ENCODE measurements at regions not wholly inside any gene's neighbourhood (a gene's known extent, or its start where the extent isn't known, plus 50 kb on each side); places are given as distances from the start of the nearest gene placed in this dataset.
A peak's percentile ranks its signal among the peaks of the same experiment; 100 is the strongest.

DNA sequence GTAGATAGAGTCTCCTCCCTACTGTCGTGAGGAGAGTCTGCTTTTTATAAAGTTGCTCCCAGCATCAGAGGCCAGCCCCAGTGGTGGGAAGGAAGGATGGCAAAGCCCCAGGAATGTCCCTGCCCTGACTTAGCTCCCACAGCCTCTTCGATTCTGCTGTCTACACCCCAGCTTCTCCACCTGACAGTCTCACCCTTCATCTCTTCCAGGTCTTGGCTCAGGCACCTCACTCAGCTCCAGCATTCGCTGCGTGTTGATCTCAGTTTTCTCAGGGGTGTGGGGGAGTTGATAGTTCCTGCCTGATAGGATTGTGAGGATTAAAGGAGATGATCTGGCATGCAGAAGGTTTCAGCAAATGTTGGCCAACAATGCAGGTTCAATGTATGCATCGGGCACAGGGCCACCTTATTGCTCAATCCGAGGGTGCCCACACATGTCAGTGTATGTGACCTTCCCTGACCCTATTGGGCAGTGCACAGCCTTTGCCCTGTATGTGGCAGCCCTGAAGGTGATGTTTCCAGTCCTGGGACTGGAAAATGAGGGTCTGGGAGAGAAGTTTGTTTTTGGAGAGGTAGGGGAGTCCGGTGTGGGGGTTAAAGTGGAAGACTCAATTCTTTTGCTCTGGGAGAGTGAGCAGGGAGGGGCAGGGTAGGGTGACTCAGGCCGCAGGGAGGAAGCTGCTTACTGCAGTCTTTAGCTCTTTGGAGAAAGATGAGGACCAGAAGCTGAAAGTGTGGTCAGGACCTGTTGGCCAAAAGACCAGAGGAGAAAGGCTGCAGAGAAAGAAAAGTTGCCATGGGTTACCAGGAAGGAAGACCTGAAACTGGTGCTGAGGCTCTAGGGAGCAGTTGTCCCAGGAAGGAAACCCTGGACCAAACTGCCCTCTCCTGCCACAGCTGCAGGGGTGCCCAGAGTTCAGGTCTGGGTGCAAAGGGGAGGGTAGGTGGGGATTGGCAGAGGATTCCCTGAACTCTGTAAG is 153.2 kb downstream of the MACROH2A1 start:
- H2BK120ac ChIP-seq (ENCODE audit: low read depth, low read length): no peak overlapping the region
- peak overlapping the region; percentile 36 for H3K18ac ChIP-seq (ENCODE audit: low read length)
- H3K27me3 ChIP-seq (ENCODE audit: control insufficient read depth in 3 of 3, insufficient read depth in 3 of 3, low read depth in 1 of 3, low read length in 3 of 3): no peaks in the 10 kb centered on the region
- no peak overlapping the region for H2BK5ac ChIP-seq (ENCODE audit: low read length)
- no CpG with 5 or more reads among the region's 8 CpGs for WGBS, 2 donors (ENCODE audit: extremely low coverage in 2 of 2, insufficient read length in 2 of 2, insufficient replicate concordance in 1 of 2)
- H2BK15ac ChIP-seq (ENCODE audit: low read length): no peak overlapping the region
- no peak overlapping the region for H3K23ac ChIP-seq (ENCODE audit: low read depth, low read length, poor library complexity)
- no peak overlapping the region for H4K91ac ChIP-seq (ENCODE audit: low read depth, low read length, poor library complexity)
- H3K4me3 ChIP-seq (ENCODE audit: low read length in 2 of 2): no peak overlapping the region
- H3K9me3 ChIP-seq (replicated peaks in 1 of 2; ENCODE audit: control insufficient read depth in 2 of 2, insufficient read depth in 1 of 2, low read depth in 1 of 2, low read length in 2 of 2): no peaks in the 10 kb centered on the region
- no peak overlapping the region for H2AK5ac ChIP-seq (ENCODE audit: low read depth, low read length)
- H2AFZ ChIP-seq (ENCODE audit: low read length): no peak overlapping the region
- H3K9ac ChIP-seq (ENCODE audit: low read depth, low read length, poor library complexity): no peak overlapping the region
- no peaks in the 10 kb centered on the region for H3K79me1 ChIP-seq (ENCODE audit: low read depth, low read length)
- peak overlapping the region; percentile 49 for H3K14ac ChIP-seq (ENCODE audit: low read length)
- H3K27ac ChIP-seq (replicated peaks; ENCODE audit: low read length): no peak overlapping the region
- H2BK12ac ChIP-seq (ENCODE audit: low read length): no peak overlapping the region
- no peaks in the 10 kb centered on the region for H3K36me3 ChIP-seq (replicated peaks in 1 of 2; ENCODE audit: control insufficient read depth in 2 of 2, insufficient read depth in 2 of 2, low read length in 2 of 2)
- H3K4ac ChIP-seq (ENCODE audit: low read length): no peak overlapping the region
- no peak for DNase-seq (ENCODE audit: low spot score)
- H3K4me1 ChIP-seq (ENCODE audit: control insufficient read depth in 2 of 2, insufficient read depth in 1 of 2, low read depth in 1 of 2, low read length in 2 of 2): peaks cover 0 to 20% of the 10 kb centered on the region in 2 donors
- H4K8ac ChIP-seq (ENCODE audit: low read depth, low read length): no peak overlapping the region
- H3K4me2 ChIP-seq (ENCODE audit: insufficient read depth, low read length, poor library complexity, severe bottlenecking): no peak overlapping the region

- H3K79me1 ChIP-seq (ENCODE audit: low read depth, low read length): no peaks in the 10 kb centered on the region
- no peak for DNase-seq (ENCODE audit: low spot score)
- H3K36me3 ChIP-seq (replicated peaks in 1 of 2; ENCODE audit: control insufficient read depth in 2 of 2, insufficient read depth in 2 of 2, low read length in 2 of 2): no peaks in the 10 kb centered on the region
- no peak overlapping the region for H3K23ac ChIP-seq (ENCODE audit: low read depth, low read length, poor library complexity)
- no peak overlapping the region for H4K91ac ChIP-seq (ENCODE audit: low read depth, low read length, poor library complexity)
- H3K9me3 ChIP-seq (replicated peaks in 1 of 2; ENCODE audit: control insufficient read depth in 2 of 2, insufficient read depth in 1 of 2, low read depth in 1 of 2, low read length in 2 of 2): no peaks in the 10 kb centered on the region
- H3K27me3 ChIP-seq (ENCODE audit: control insufficient read depth in 3 of 3, insufficient read depth in 3 of 3, low read depth in 1 of 3, low read length in 3 of 3): no peaks in the 10 kb centered on the region
- no peak overlapping the region for H3K4ac ChIP-seq (ENCODE audit: low read length)
- H2BK5ac ChIP-seq (ENCODE audit: low read length): no peak overlapping the region
- H3K18ac ChIP-seq (ENCODE audit: low read length): no peak overlapping the region
- H2BK12ac ChIP-seq (ENCODE audit: low read length): no peak overlapping the region
- H2AK5ac ChIP-seq (ENCODE audit: low read depth, low read length): no peak overlapping the region
- no peak overlapping the region for H4K8ac ChIP-seq (ENCODE audit: low read depth, low read length)
- H3K4me3 ChIP-seq (ENCODE audit: low read length in 2 of 2): no peak overlapping the region
- H3K27ac ChIP-seq (replicated peaks; ENCODE audit: low read length): no peak overlapping the region
- WGBS, 2 donors (ENCODE audit: extremely low coverage in 2 of 2, insufficient read length in 2 of 2, insufficient replicate concordance in 1 of 2): no CpG with 5 or more reads among the region's 3 CpGs
- H3K14ac ChIP-seq (ENCODE audit: low read length): no peak overlapping the region
- no peak overlapping the region for H2BK120ac ChIP-seq (ENCODE audit: low read depth, low read length)
- no peak overlapping the region for H3K4me2 ChIP-seq (ENCODE audit: insufficient read depth, low read length, poor library complexity, severe bottlenecking)
- H3K9ac ChIP-seq (ENCODE audit: low read depth, low read length, poor library complexity): no peak overlapping the region
- H2AFZ ChIP-seq (ENCODE audit: low read length): no peak overlapping the region
- no peak overlapping the region for H2BK15ac ChIP-seq (ENCODE audit: low read length)
- H3K4me1 ChIP-seq (ENCODE audit: control insufficient read depth in 2 of 2, insufficient read depth in 1 of 2, low read depth in 1 of 2, low read length in 2 of 2): peaks cover 0 to 18% of the 10 kb centered on the region in 2 donors
Observed at GRCh38 chr5:135244620-135245021, 154.4 kb downstream of the MACROH2A1 start.

- peak overlapping the region; percentile 35 for H3K18ac ChIP-seq (ENCODE audit: low read length)
- H4K8ac ChIP-seq (ENCODE audit: low read depth, low read length): no peak overlapping the region
- H3K9ac ChIP-seq (ENCODE audit: low read depth, low read length, poor library complexity): peak overlapping the region; percentile 22
- H3K9me3 ChIP-seq (replicated peaks in 1 of 2; ENCODE audit: control insufficient read depth in 2 of 2, insufficient read depth in 1 of 2, low read depth in 1 of 2, low read length in 2 of 2): no peaks in the 10 kb centered on the region
- no peak overlapping the region for H3K14ac ChIP-seq (ENCODE audit: low read length)
- no peak overlapping the region for H2BK12ac ChIP-seq (ENCODE audit: low read length)
- no peak overlapping the region for H3K27ac ChIP-seq (replicated peaks; ENCODE audit: low read length)
- H3K4ac ChIP-seq (ENCODE audit: low read length): no peak overlapping the region
- H2AFZ ChIP-seq (ENCODE audit: low read length): no peak overlapping the region
- H3K27me3 ChIP-seq (ENCODE audit: control insufficient read depth in 3 of 3, insufficient read depth in 3 of 3, low read depth in 1 of 3, low read length in 3 of 3): no peaks in the 10 kb centered on the region
- H2BK120ac ChIP-seq (ENCODE audit: low read depth, low read length): no peak overlapping the region
- no peaks in the 10 kb centered on the region for H3K79me1 ChIP-seq (ENCODE audit: low read depth, low read length)
- H3K23ac ChIP-seq (ENCODE audit: low read depth, low read length, poor library complexity): peak overlapping the region; percentile 32
- no peaks in the 10 kb centered on the region for H3K36me3 ChIP-seq (replicated peaks in 1 of 2; ENCODE audit: control insufficient read depth in 2 of 2, insufficient read depth in 2 of 2, low read length in 2 of 2)
- H2AK5ac ChIP-seq (ENCODE audit: low read depth, low read length): no peak overlapping the region
- H2BK5ac ChIP-seq (ENCODE audit: low read length): no peak overlapping the region
- H3K4me3 ChIP-seq (ENCODE audit: low read length in 2 of 2): no peak overlapping the region
- H3K4me1 ChIP-seq (ENCODE audit: control insufficient read depth in 2 of 2, insufficient read depth in 1 of 2, low read depth in 1 of 2, low read length in 2 of 2): peaks cover 0 to 18% of the 10 kb centered on the region in 2 donors
- no peak overlapping the region for H3K4me2 ChIP-seq (ENCODE audit: insufficient read depth, low read length, poor library complexity, severe bottlenecking)
- H4K91ac ChIP-seq (ENCODE audit: low read depth, low read length, poor library complexity): no peak overlapping the region
- H2BK15ac ChIP-seq (ENCODE audit: low read length): no peak overlapping the region
- no CpG with 5 or more reads among the region's 22 CpGs for WGBS, 2 donors (ENCODE audit: extremely low coverage in 2 of 2, insufficient read length in 2 of 2, insufficient replicate concordance in 1 of 2)
- DNase-seq (ENCODE audit: low spot score): no peak
Observed at GRCh38 chr5:135243556-135244285, 155.3 kb downstream of the MACROH2A1 start.

Data from neuronal stem cell (in vitro differentiated cells).